ENCODE measurements at regions not wholly inside any gene's neighbourhood (a gene's known extent, or its start where the extent isn't known, plus 50 kb on each side); places are given as distances from the start of the nearest gene placed in this dataset.

DNA sequence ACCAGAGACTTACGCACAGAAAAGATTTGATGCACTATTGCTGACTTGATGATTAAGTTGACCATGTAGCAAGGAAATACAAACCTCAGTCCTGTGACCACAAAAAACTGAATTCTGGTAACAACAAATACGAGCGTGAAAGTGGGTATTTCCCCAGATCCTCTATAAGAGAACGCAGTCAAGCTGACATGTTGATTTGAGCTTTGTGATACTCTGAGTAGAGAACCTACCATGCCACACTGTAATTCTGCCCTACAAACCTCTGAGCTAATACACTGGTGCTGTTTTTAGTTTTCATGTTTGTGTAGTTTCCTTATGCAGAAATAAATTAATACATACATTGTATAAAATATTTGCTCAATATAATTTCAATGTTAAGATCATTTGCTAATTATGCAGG lies 565.6 kb upstream of the EPHA5 start:
- H3K36me3 ChIP-seq (ENCODE audit: insufficient read depth, low read length), result no peaks in the 10 kb centered on the region
- H3K9ac ChIP-seq (ENCODE audit: low read depth, low read length, poor library complexity, severe bottlenecking), result no peak overlapping the region
- no peaks in the 10 kb centered on the region for H3K9me2 ChIP-seq (replicated peaks; ENCODE audit: low read depth, low read length)
- no peaks in the 10 kb centered on the region for H3K79me2 ChIP-seq (ENCODE audit: insufficient read depth, low read length)
- no peaks in the 10 kb centered on the region for H3F3A ChIP-seq (ENCODE audit: low read depth)
- no peaks in the 10 kb centered on the region for H4K20me1 ChIP-seq (ENCODE audit: insufficient read depth, low read length, poor library complexity, severe bottlenecking)
- TF ChIP-seq EZH2phosphoT487 (IDR thresholded peaks at IDR 0.05; ENCODE audit: borderline replicate concordance), result no peak
- TF ChIP-seq, protein P1, sequence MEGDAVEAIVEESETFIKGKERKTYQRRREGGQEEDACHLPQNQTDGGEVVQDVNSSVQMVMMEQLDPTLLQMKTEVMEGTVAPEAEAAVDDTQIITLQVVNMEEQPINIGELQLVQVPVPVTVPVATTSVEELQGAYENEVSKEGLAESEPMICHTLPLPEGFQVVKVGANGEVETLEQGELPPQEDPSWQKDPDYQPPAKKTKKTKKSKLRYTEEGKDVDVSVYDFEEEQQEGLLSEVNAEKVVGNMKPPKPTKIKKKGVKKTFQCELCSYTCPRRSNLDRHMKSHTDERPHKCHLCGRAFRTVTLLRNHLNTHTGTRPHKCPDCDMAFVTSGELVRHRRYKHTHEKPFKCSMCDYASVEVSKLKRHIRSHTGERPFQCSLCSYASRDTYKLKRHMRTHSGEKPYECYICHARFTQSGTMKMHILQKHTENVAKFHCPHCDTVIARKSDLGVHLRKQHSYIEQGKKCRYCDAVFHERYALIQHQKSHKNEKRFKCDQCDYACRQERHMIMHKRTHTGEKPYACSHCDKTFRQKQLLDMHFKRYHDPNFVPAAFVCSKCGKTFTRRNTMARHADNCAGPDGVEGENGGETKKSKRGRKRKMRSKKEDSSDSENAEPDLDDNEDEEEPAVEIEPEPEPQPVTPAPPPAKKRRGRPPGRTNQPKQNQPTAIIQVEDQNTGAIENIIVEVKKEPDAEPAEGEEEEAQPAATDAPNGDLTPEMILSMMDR (conservative IDR thresholded peaks at IDR 0.05; ENCODE audit: low read length), result no peak
- no peak overlapping the region for H3K4me2 ChIP-seq (ENCODE audit: low read depth, low read length, poor library complexity, severe bottlenecking)
- no peaks in the 10 kb centered on the region for H3K9me3 ChIP-seq (ENCODE audit: insufficient read depth, low read depth, low read length)
- H2AFZ ChIP-seq (ENCODE audit: low read length), result no peak overlapping the region
- H3K4me3 ChIP-seq (ENCODE audit: low read length, poor library complexity, severe bottlenecking), result no peak overlapping the region
- H3K27me3 ChIP-seq (ENCODE audit: insufficient read depth, low read length, poor library complexity, severe bottlenecking), result no peaks in the 10 kb centered on the region
- no peaks in the 10 kb centered on the region for H3K4me1 ChIP-seq (ENCODE audit: insufficient read depth, low read length, poor library complexity, severe bottlenecking)

- Histone ChIP-seq H2AFZ (ENCODE audit: low read length) (no peak overlapping the region), H3K4me3 (ENCODE audit: low read length, poor library complexity, severe bottlenecking) (no peak overlapping the region), H3K4me2 (ENCODE audit: low read depth, low read length, poor library complexity, severe bottlenecking) (no peak overlapping the region), H3K9ac (ENCODE audit: low read depth, low read length, poor library complexity, severe bottlenecking) (no peak overlapping the region), H4K20me1 (ENCODE audit: insufficient read depth, low read length, poor library complexity, severe bottlenecking) (no peaks in the 10 kb centered on the region), H3K9me3 (ENCODE audit: insufficient read depth, low read depth, low read length) (no peaks in the 10 kb centered on the region), H3K79me2 (ENCODE audit: insufficient read depth, low read length) (no peaks in the 10 kb centered on the region), H3K4me1 (ENCODE audit: insufficient read depth, low read length, poor library complexity, severe bottlenecking) (no peaks in the 10 kb centered on the region), H3K9me2 (replicated peaks; ENCODE audit: low read depth, low read length) (no peaks in the 10 kb centered on the region), H3K36me3 (ENCODE audit: insufficient read depth, low read length) (no peaks in the 10 kb centered on the region), H3F3A (ENCODE audit: low read depth) (no peaks in the 10 kb centered on the region), H3K27me3 (ENCODE audit: insufficient read depth, low read length, poor library complexity, severe bottlenecking) (no peaks in the 10 kb centered on the region)
- TF ChIP-seq, protein P1 (conservative IDR thresholded peaks at IDR 0.05; ENCODE audit: low read length), result no peak
- no peak for TF ChIP-seq EZH2phosphoT487 (IDR thresholded peaks at IDR 0.05; ENCODE audit: borderline replicate concordance)
These were observed 559.6 kb upstream of the EPHA5 start for GRCh38 chr4:66229885-66230284.

DNA sequence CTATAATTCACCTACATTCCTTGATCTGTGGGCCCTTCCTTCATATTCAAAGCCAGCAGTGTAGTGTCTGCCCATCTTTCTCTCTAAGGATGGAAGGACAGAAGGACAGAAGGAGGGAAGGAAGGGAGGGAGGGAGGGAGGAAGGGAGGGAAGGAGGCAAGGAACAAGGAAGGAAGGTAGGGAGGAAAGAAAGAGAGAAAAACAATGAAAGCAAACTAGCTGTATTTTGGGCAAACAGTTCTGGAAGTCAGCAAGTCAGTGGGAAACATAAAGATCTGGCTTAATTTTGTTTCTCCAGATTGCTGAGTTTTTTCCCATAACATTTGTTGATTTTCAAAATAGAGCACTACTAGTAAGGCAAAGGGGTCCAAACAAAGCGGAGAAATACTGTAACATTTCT lies 555.2 kb upstream of the EPHA5 start:
- H2AFZ ChIP-seq (ENCODE audit: low read length), result no peak overlapping the region
- no peaks in the 10 kb centered on the region for H3K4me1 ChIP-seq (ENCODE audit: insufficient read depth, low read length, poor library complexity, severe bottlenecking)
- H3K4me3 ChIP-seq (ENCODE audit: low read length, poor library complexity, severe bottlenecking), result no peak overlapping the region
- no peaks in the 10 kb centered on the region for H4K20me1 ChIP-seq (ENCODE audit: insufficient read depth, low read length, poor library complexity, severe bottlenecking)
- no peaks in the 10 kb centered on the region for H3K79me2 ChIP-seq (ENCODE audit: insufficient read depth, low read length)
- no peaks in the 10 kb centered on the region for H3K9me2 ChIP-seq (replicated peaks; ENCODE audit: low read depth, low read length)
- no peak overlapping the region for H3K4me2 ChIP-seq (ENCODE audit: low read depth, low read length, poor library complexity, severe bottlenecking)
- no peaks in the 10 kb centered on the region for H3F3A ChIP-seq (ENCODE audit: low read depth)
- TF ChIP-seq, protein P1 (conservative IDR thresholded peaks at IDR 0.05; ENCODE audit: low read length), result no peak
- TF ChIP-seq EZH2phosphoT487 (IDR thresholded peaks at IDR 0.05; ENCODE audit: borderline replicate concordance), result no peak
- no peaks in the 10 kb centered on the region for H3K9me3 ChIP-seq (ENCODE audit: insufficient read depth, low read depth, low read length)
- H3K9ac ChIP-seq (ENCODE audit: low read depth, low read length, poor library complexity, severe bottlenecking), result no peak overlapping the region
- no peaks in the 10 kb centered on the region for H3K36me3 ChIP-seq (ENCODE audit: insufficient read depth, low read length)
- no peaks in the 10 kb centered on the region for H3K27me3 ChIP-seq (ENCODE audit: insufficient read depth, low read length, poor library complexity, severe bottlenecking)
